CD4-positive, alpha-beta memory T cell (primary cell): ENCODE measurements at regions not wholly inside any gene's neighbourhood (a gene's known extent, or its start where the extent isn't known, plus 50 kb on each side); places are given as distances from the start of the nearest gene placed in this dataset.

ENCODE experiments used
- CTCF ChIA-PET: fragments of 350-600 bp; sonication (Branson Sonifier 250); formaldehyde crosslinking; loops from one replicate; lab custom pipeline; 2021; ENCODE audit warnings: inconsistent platforms; ENCODE audit not compliant: partially characterized antibody; lab: Charles Lee
- POLR2A ChIA-PET: fragments of 350-600 bp; sonication (Branson Sonifier 250); formaldehyde crosslinking; loops from one replicate; lab custom pipeline; 2021; ENCODE audit not compliant: partially characterized antibody; lab: Charles Lee
- DNase-seq, 5 donors: peaks; one replicate each; pipeline versions ENCODE4 v3.0.0 to v3.0.0-alpha.2; 2020 to 2022; ENCODE audit warnings: mixed read lengths in 1 of 5
- H3K27ac ChIP-seq: one replicate; pipeline ENCODE4 v1.7.0; 2013; ENCODE audit warnings: low read depth, low read length
- H3K27me3 ChIP-seq: 2 replicates; pipeline ENCODE4 v1.7.0; 2013; ENCODE audit warnings: mild to moderate bottlenecking, low read length, moderate library complexity; ENCODE audit not compliant: insufficient read depth
- H3K36me3 ChIP-seq: 2 replicates; pipeline ENCODE4 v1.7.0; 2013; ENCODE audit warnings: mild to moderate bottlenecking, low read length, moderate library complexity; ENCODE audit not compliant: insufficient read depth
- H3K4me1 ChIP-seq: 2 replicates; pipeline ENCODE4 v1.7.0; 2013; ENCODE audit warnings: mild to moderate bottlenecking, low read length, moderate library complexity; ENCODE audit not compliant: insufficient read depth
- H3K4me3 ChIP-seq, 2 donors: one replicate each; pipeline ENCODE4 v1.7.0; 2013; ENCODE audit warnings: low read length in 2 of 2, mild to moderate bottlenecking in 1 of 2
- H3K9me3 ChIP-seq, 2 donors: one replicate each; pipeline ENCODE4 v1.7.0; 2013; ENCODE audit warnings: low read length in 2 of 2, control low read depth in 1 of 2; ENCODE audit not compliant: control insufficient read depth in 1 of 2
- H3K27ac Mint-ChIP-seq, 7 donors: one replicate each; pipeline ENCODE4 v1.8.0; 2020 to 2021; ENCODE audit warnings: mixed read lengths in 7 of 7, mild to moderate bottlenecking in 6 of 7, inconsistent platforms in 3 of 7, moderate library complexity in 3 of 7
- H3K27me3 Mint-ChIP-seq, 2 donors: one replicate each; pipeline ENCODE4 v1.8.0; 2020 to 2021; ENCODE audit warnings: mixed read lengths in 2 of 2
- H3K36me3 Mint-ChIP-seq, 2 donors: one replicate each; pipeline ENCODE4 v1.8.0; 2020 to 2021; ENCODE audit warnings: mixed read lengths in 2 of 2, inconsistent platforms in 1 of 2, mild to moderate bottlenecking in 1 of 2
- H3K4me1 Mint-ChIP-seq, 4 donors: one replicate each; pipeline ENCODE4 v1.8.0; 2020 to 2021; ENCODE audit warnings: mixed read lengths in 4 of 4, mild to moderate bottlenecking in 1 of 4
- H3K4me3 Mint-ChIP-seq, 8 donors: one replicate each; pipeline ENCODE4 v1.8.0; 2020 to 2021; ENCODE audit warnings: mixed read lengths in 8 of 8, mild to moderate bottlenecking in 7 of 8, moderate library complexity in 6 of 8, inconsistent platforms in 3 of 8
- H3K9me3 Mint-ChIP-seq, 8 donors: one replicate each; pipeline ENCODE4 v1.8.0; 2020 to 2021; ENCODE audit warnings: mixed read lengths in 8 of 8, mild to moderate bottlenecking in 5 of 8, inconsistent platforms in 3 of 8, moderate library complexity in 1 of 8
- intact Hi-C: fragments of 100-400 bp; cut with micrococcal nuclease; formaldehyde crosslinking; loops from one replicate; pipeline ENCODE4 v1.15.1; 2023

- H3K4me3 Mint-ChIP-seq, result no peak overlapping the region
These were observed 458.0 kb upstream of the NWD2 start for GRCh38 chr4:36786519-36786918.

GRCh38 chr4:36794716-36795115 lies 449.8 kb upstream of the NWD2 start:
- Histone ChIP-seq H3K27ac (no peak overlapping the region), H3K4me3 (no peak overlapping the region), H3K4me1 (no peaks in the 10 kb centered on the region), H3K9me3 (no peaks in the 10 kb centered on the region), H3K27me3 (no peaks in the 10 kb centered on the region), H3K36me3 (no peaks in the 10 kb centered on the region)
- DNase-seq, result no peak
- Mint-ChIP-seq H3K4me3 (no peak overlapping the region), H3K27me3 (no peaks in the 10 kb centered on the region), H3K36me3 (no peaks in the 10 kb centered on the region), H3K9me3 (peaks cover 0 to 10% (median 5%) of the 10 kb centered on the region in 8 donors), H3K27ac (no peak overlapping the region), H3K4me1 (no peaks in the 10 kb centered on the region)
- CTCF ChIA-PET, result no interaction called here
- POLR2A ChIA-PET, result no interaction called here
- intact Hi-C loops, result no loop called here

More at GRCh38 chr4:36786519-36786918, 458.0 kb upstream of the NWD2 start:
- CTCF ChIA-PET, result no interaction called here
- Mint-ChIP-seq H3K9me3 (no peaks in the 10 kb centered on the region), H3K27me3 (no peaks in the 10 kb centered on the region), H3K4me1 (no peaks in the 10 kb centered on the region), H3K27ac (no peak overlapping the region), H3K36me3 (no peaks in the 10 kb centered on the region)
- no peaks in the 10 kb centered on the region for H3K27me3 ChIP-seq
- no peak for DNase-seq
- H3K27ac ChIP-seq, result no peak overlapping the region
- H3K9me3 ChIP-seq, result no peaks in the 10 kb centered on the region
- no peaks in the 10 kb centered on the region for H3K36me3 ChIP-seq
- H3K4me1 ChIP-seq, result no peaks in the 10 kb centered on the region
- POLR2A ChIA-PET, result no interaction called here
- no peak overlapping the region for H3K4me3 ChIP-seq
- intact Hi-C loops, result no loop called here

- no peak overlapping the region for H3K27ac ChIP-seq
- ChIA-PET POLR2A (no interaction called here), CTCF (no interaction called here)
These were observed 432.4 kb upstream of the NWD2 start for GRCh38 chr4:36812149-36812548.

GRCh38 chr4:36815536-36815935 lies 429.0 kb upstream of the NWD2 start:
- H3K4me3 Mint-ChIP-seq, result no peak overlapping the region
- Histone ChIP-seq H3K27ac (no peak overlapping the region), H3K9me3 (peaks cover 0 to 2% of the 10 kb centered on the region in 2 donors), H3K4me3 (no peak overlapping the region), H3K4me1 (no peaks in the 10 kb centered on the region), H3K36me3 (no peaks in the 10 kb centered on the region), H3K27me3 (no peaks in the 10 kb centered on the region)
- no peaks in the 10 kb centered on the region for H3K36me3 Mint-ChIP-seq
- peaks cover 0 to 3% (median 0%) of the 10 kb centered on the region in 8 donors for H3K9me3 Mint-ChIP-seq
- intact Hi-C loops, result no loop called here
- POLR2A ChIA-PET, result no interaction called here
- H3K27ac Mint-ChIP-seq, result no peak overlapping the region
- H3K4me1 Mint-ChIP-seq, result no peaks in the 10 kb centered on the region
- CTCF ChIA-PET, result interaction anchor here (1.0 kb wide), 1 partner anchor 309 kb away, joined by 4 read pairs; no protein-coding TSS in a partner anchor
- no peaks in the 10 kb centered on the region for H3K27me3 Mint-ChIP-seq
- peak in 1 of 5 donors; percentile 24 for DNase-seq

More at GRCh38 chr4:36812149-36812548, 432.4 kb upstream of the NWD2 start:
- Histone ChIP-seq H3K4me1 (no peaks in the 10 kb centered on the region), H3K36me3 (no peaks in the 10 kb centered on the region), H3K9me3 (peaks cover 0 to 2% of the 10 kb centered on the region in 2 donors), H3K4me3 (no peak overlapping the region), H3K27me3 (no peaks in the 10 kb centered on the region)
- H3K36me3 Mint-ChIP-seq, result no peaks in the 10 kb centered on the region
- no peak overlapping the region for H3K27ac Mint-ChIP-seq
- DNase-seq, result no peak
- no peaks in the 10 kb centered on the region for H3K27me3 Mint-ChIP-seq
- H3K4me1 Mint-ChIP-seq, result no peaks in the 10 kb centered on the region
- H3K9me3 Mint-ChIP-seq, result peaks cover 0 to 3% (median 0%) of the 10 kb centered on the region in 8 donors
- no peak overlapping the region for H3K4me3 Mint-ChIP-seq
- intact Hi-C loops, result no loop called here

- H3K27me3 Mint-ChIP-seq, result peaks cover 1 to 2% of the 10 kb centered on the region in 2 donors
- Histone ChIP-seq H3K27me3 (no peaks in the 10 kb centered on the region), H3K36me3 (no peaks in the 10 kb centered on the region), H3K27ac (no peak overlapping the region), H3K4me3 (no peak overlapping the region), H3K9me3 (no peaks in the 10 kb centered on the region), H3K4me1 (no peaks in the 10 kb centered on the region)
- H3K27ac Mint-ChIP-seq, result no peak overlapping the region
- H3K4me1 Mint-ChIP-seq, result no peaks in the 10 kb centered on the region
- intact Hi-C loops, result no loop called here
- H3K36me3 Mint-ChIP-seq, result no peaks in the 10 kb centered on the region
- POLR2A ChIA-PET, result no interaction called here
- CTCF ChIA-PET, result no interaction called here
- DNase-seq, result no peak
- H3K9me3 Mint-ChIP-seq, result peaks cover 0 to 10% (median 1%) of the 10 kb centered on the region in 8 donors
- H3K4me3 Mint-ChIP-seq, result no peak overlapping the region
These were observed 421.2 kb upstream of the NWD2 start for GRCh38 chr4:36823199-36823967.

GRCh38 chr4:36824682-36825081 lies 419.9 kb upstream of the NWD2 start:
- no peaks in the 10 kb centered on the region for H3K36me3 ChIP-seq

GRCh38 chr4:36835246-36835645 lies 409.3 kb upstream of the NWD2 start:
- POLR2A ChIA-PET, result no interaction called here
- CTCF ChIA-PET, result no interaction called here
- peak overlapping the region in 1 of 8 donors; percentile 18 for H3K4me3 Mint-ChIP-seq

More at GRCh38 chr4:36824682-36825081, 419.9 kb upstream of the NWD2 start:
- no peaks in the 10 kb centered on the region for H3K36me3 Mint-ChIP-seq
- ChIA-PET POLR2A (no interaction called here), CTCF (no interaction called here)
- Histone ChIP-seq H3K27me3 (no peaks in the 10 kb centered on the region), H3K4me1 (no peaks in the 10 kb centered on the region), H3K9me3 (no peaks in the 10 kb centered on the region), H3K27ac (no peak overlapping the region), H3K4me3 (no peak overlapping the region)
- H3K9me3 Mint-ChIP-seq, result peaks cover 0 to 10% (median 1%) of the 10 kb centered on the region in 8 donors
- no peak overlapping the region for H3K4me3 Mint-ChIP-seq
- peaks cover 1 to 2% of the 10 kb centered on the region in 2 donors for H3K27me3 Mint-ChIP-seq
- H3K4me1 Mint-ChIP-seq, result no peaks in the 10 kb centered on the region
- DNase-seq, result no peak
- H3K27ac Mint-ChIP-seq, result no peak overlapping the region
- intact Hi-C loops, result no loop called here

More at GRCh38 chr4:36835246-36835645, 409.3 kb upstream of the NWD2 start:
- Histone ChIP-seq H3K4me3 (no peak overlapping the region), H3K27ac (no peak overlapping the region), H3K9me3 (no peaks in the 10 kb centered on the region), H3K36me3 (no peaks in the 10 kb centered on the region), H3K27me3 (no peaks in the 10 kb centered on the region), H3K4me1 (no peaks in the 10 kb centered on the region)
- Mint-ChIP-seq H3K36me3 (no peaks in the 10 kb centered on the region), H3K27me3 (no peaks in the 10 kb centered on the region), H3K9me3 (peaks cover 0 to 4% (median 0%) of the 10 kb centered on the region in 8 donors), H3K27ac (no peak overlapping the region), H3K4me1 (no peaks in the 10 kb centered on the region)
- DNase-seq, result no peak
- intact Hi-C loops, result no loop called here
